ENCODE measurements at regions not wholly inside any gene's neighbourhood (a gene's known extent, or its start where the extent isn't known, plus 50 kb on each side); places are given as distances from the start of the nearest gene placed in this dataset.

- no peak for TF ChIP-seq REST (IDR thresholded peaks at IDR 0.05; ENCODE audit: insufficient replicate concordance, low read depth)
- TF ChIP-seq CTCF (IDR thresholded peaks at IDR 0.05; ENCODE audit: insufficient read depth, low read length), result no peak
- no peak for TF ChIP-seq POLR2AphosphoS5 (IDR thresholded peaks at IDR 0.05; ENCODE audit: low read depth)
- no peak for TF ChIP-seq GABPA (IDR thresholded peaks at IDR 0.05; ENCODE audit: low read depth)
Measured at GRCh38 chr2:65658881-65659280, 226.5 kb upstream of the SPRED2 start.

All from HL-60 (cell line).